ENCODE measurements at regions not wholly inside any gene's neighbourhood (a gene's known extent, or its start where the extent isn't known, plus 50 kb on each side); places are given as distances from the start of the nearest gene placed in this dataset.
"Not testable (repeated sequence)": the region's sequence is repeated elsewhere in the genome, so short reads cannot be mapped to it uniquely, and the experiment has no call there.

DNA sequence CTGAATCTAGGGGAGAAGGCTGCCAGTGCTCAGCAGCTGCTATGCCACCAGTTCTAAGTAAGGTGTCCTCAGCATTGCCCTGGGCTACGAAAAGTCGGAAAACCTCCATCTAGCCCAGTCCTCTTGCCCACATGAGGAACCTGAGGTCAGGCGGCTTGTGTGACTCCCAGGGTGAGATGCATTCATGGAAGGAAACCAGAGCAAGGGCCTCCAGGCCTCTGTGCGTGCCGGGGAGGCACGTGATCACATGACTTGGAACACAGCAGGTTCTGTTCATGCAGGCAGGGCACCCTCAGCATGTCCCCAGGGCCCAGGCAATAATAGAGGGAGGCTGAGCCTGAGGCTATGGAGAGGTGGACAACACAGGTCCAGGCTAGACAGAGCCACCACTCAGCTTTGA, 312.5 kb upstream of the DUSP10 start:
- DNase-seq, result no peak

- no peak for DNase-seq
These were observed 312.0 kb upstream of the DUSP10 start for GRCh38 chr1:222053790-222054294.

DNA sequence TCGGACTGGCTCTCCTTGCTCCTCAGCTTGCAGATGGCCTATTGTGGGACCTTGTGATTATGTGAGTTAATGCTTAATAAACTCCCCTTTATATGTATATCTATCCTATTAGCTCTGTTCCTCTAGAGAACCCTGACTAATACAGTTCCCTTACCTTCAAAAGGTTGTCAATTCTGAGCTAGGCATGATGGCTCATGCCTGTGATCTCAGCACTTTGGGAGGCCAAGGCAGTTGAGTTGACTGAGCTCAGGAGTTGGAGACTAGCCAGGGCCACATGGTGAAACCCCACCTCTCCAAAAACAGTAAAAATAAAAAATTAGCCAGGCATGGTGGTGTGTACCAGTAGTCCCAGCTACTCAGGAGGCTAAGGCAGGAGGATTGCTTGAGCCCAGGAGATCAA, 309.4 kb upstream of the DUSP10 start:
- DNase-seq, result not testable (repeated sequence)

- DNase-seq, result not testable (repeated sequence)
These were observed 307.8 kb upstream of the DUSP10 start for GRCh38 chr1:222049661-222050060.

DNA sequence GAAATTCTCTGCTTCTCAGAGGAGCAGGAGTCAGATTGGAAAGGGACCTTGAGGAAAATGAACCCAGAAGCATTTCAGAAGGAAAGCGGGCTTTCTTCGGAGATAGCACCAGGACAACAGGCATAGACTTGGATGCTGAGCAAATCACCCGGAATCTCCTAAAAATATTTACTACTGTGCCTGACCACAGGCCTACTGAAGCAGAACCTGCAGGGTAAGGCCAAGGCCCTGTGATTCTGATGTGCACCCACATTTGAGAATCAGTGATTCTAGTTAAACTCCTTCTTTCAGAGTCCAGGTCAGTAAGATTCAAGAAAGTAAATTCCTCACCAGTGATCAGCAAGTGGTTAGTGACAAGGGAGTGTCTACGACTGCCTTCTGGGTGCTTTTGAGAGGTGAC, 307.3 kb upstream of the DUSP10 start:
- DNase-seq, result no peak

- DNase-seq, result no peak
These were observed 306.3 kb upstream of the DUSP10 start for GRCh38 chr1:222048094-222048595.

GRCh38 chr1:222047366-222047765, 305.5 kb upstream of the DUSP10 start:
- DNase-seq, result no peak

- no peak for DNase-seq
These were observed 304.9 kb upstream of the DUSP10 start for GRCh38 chr1:222046684-222047263.

DNA sequence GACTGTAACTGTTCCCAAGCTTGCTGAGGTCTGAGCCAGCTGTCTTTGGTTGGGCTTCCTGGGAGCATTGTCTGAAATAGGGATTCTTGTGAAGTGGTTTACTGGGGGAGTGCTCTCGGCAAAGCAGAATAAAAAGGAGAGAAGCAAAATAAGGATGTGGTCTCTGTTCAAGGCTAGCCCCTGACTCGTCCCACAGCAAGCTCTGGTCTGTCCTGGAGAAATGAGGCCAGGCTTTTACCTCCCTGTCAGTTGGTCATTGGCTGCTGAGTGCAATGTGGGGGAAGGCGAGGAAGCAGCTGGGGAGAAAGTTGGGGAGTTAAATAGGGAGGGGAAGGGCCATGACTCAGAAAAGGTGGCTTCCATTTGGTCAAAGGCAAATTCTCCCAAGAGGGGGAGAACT, 303.9 kb upstream of the DUSP10 start:
- no peak for DNase-seq

- no peak for DNase-seq
These were observed 303.3 kb upstream of the DUSP10 start for GRCh38 chr1:222045236-222045635.

GRCh38 chr1:222043444-222044292, 301.8 kb upstream of the DUSP10 start:
- no peak for DNase-seq

GRCh38 chr1:222042120-222042519, 300.2 kb upstream of the DUSP10 start:
- no peak for DNase-seq

DNA sequence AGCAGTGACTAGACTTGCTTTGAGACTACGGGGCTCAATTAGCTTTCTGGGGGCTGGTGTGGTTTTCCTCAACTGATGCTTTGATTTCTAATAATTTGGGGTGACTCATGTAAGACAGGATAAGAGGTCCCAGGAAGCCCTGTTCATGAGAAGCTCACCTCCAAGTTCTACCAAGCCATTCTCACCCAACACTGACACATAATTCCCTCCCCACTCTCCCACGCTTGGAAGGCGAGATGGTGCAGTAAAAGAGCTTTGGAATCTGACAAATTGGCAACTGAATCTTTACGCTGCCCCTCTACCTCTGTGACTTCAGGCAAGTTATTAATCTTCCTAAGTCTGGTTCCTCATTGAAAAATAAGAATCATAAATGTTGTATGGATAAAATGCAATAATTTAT, 299.1 kb upstream of the DUSP10 start:
- DNase-seq, result no peak

- DNase-seq, result no peak
These were observed 298.4 kb upstream of the DUSP10 start for GRCh38 chr1:222040121-222040805.

- no peak for DNase-seq
These were observed 297.1 kb upstream of the DUSP10 start for GRCh38 chr1:222038971-222039370.

DNA sequence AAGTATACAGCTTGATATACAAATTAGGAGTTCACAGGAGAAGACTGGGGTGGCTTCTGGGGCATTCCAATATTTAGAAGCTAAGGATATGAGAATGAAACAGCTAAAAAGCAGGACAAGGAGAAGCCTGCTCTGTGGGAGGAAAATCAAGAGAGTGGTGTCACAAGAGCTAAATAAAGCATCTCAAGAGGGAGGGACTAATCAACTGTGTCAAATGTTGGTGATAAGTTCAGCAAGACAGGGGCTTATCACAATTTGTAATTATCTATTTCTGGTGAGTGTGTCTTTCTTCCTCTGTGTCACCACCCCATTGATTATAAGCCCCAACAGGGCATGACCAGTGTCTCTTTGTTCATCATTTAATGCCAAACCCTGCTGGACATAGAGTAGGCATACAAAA, 295.8 kb upstream of the DUSP10 start:
- no peak for DNase-seq

- no peak for DNase-seq
These were observed 292.9 kb upstream of the DUSP10 start for GRCh38 chr1:222034790-222035189.

- DNase-seq, result no peak
These were observed 291.6 kb upstream of the DUSP10 start for GRCh38 chr1:222033450-222033849.

DNA sequence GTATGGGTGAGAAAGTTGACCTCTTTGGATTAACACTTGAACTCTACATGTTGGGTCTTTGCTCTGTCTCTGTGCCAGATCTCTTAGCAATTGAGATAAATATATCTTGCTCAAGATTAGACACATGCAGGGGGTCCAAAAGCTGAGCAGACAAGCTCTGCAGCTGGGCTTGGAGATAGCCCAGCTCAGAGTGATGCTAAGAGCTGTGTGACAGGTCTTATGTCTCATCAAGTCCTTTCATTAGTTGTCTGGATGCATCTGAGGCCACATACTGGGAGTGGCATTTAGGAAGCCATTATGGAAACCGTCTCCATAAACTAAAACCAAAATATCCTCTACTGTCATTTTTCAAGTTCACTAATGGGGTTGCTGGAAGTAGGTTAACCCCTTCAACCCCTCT, 289.4 kb upstream of the DUSP10 start:
- no peak for DNase-seq

- no peak for DNase-seq
These were observed 286.8 kb upstream of the DUSP10 start for GRCh38 chr1:222028676-222029075.

GRCh38 chr1:222028116-222028515, 286.2 kb upstream of the DUSP10 start:
- DNase-seq, result no peak

DNA sequence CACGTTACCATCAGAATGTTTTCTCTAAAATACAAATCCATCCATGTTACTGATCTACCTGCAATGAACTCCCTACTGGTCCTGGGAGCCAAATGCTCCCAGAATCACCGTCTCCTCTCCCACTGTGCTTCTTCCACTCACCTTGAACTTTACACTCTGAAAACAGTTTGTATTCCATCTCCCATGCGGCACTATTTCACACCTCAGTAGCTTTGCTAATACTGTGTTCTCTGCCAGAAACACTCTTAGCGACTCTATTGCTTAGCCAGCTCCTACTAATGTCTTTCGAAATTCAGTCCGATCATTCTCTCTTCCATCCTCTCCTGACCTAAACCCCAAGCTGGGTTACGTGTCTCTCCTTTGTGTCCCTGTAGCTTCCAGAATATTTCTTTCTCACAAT, 284.4 kb upstream of the DUSP10 start:
- no peak for DNase-seq

DNA sequence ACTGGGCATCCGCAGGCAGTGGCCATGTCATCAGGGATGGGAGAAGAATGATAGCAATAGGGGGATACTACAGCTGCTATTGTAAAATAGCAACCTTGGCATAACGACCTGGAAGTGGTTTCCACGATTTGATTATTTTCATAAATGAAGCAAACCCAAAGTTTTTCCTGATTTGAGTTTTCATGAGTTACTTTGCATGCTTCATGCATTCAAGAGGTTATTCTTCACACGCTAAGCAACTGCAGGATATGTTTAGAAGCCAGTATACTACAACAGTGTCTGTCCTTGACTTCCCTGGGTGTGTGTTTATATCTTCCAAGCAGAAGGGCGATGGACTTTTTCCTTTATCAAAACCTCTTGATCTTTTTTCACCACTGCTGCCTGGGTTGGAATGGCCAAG, 281.1 kb upstream of the DUSP10 start:
- DNase-seq, result no peak

GRCh38 chr1:222021129-222021528, 279.2 kb upstream of the DUSP10 start:
- no peak for DNase-seq
